ENCODE measurements at regions not wholly inside any gene's neighbourhood (a gene's known extent, or its start where the extent isn't known, plus 50 kb on each side); places are given as distances from the start of the nearest gene placed in this dataset.

DNA sequence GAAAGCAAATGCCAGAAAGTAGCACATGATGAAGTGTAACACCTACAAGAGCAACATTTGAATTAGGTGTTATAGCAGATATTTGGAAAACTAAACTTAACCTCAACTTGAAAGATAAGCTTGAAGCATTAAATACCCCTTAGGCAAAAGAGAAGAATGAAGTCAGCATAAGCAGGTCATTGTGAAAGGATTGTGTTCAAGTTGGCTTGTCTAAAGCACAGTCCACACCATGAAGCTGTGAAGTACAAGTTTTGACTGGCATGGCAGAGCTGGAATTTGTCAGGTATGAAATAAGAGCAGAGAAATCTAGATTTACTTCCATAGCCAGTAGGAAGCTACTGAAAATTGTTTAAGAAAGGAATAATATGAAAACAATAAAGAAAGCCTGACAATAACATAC is 480.3 kb upstream of the POT1 start:
- no peak overlapping the region for H3K27ac Mint-ChIP-seq (ENCODE audit: unreplicated experiment)
- H3K4me1 Mint-ChIP-seq (ENCODE audit: unreplicated experiment): peaks cover 4% of the 10 kb centered on the region
- DNase-seq (ENCODE audit: low spot score): no peak
- TF ChIP-seq, protein P1, sequence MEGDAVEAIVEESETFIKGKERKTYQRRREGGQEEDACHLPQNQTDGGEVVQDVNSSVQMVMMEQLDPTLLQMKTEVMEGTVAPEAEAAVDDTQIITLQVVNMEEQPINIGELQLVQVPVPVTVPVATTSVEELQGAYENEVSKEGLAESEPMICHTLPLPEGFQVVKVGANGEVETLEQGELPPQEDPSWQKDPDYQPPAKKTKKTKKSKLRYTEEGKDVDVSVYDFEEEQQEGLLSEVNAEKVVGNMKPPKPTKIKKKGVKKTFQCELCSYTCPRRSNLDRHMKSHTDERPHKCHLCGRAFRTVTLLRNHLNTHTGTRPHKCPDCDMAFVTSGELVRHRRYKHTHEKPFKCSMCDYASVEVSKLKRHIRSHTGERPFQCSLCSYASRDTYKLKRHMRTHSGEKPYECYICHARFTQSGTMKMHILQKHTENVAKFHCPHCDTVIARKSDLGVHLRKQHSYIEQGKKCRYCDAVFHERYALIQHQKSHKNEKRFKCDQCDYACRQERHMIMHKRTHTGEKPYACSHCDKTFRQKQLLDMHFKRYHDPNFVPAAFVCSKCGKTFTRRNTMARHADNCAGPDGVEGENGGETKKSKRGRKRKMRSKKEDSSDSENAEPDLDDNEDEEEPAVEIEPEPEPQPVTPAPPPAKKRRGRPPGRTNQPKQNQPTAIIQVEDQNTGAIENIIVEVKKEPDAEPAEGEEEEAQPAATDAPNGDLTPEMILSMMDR (IDR thresholded peaks at IDR 0.05; ENCODE audit: unreplicated experiment): no peak
- H3K27me3 Mint-ChIP-seq (ENCODE audit: unreplicated experiment): no peaks in the 10 kb centered on the region
- no peaks in the 10 kb centered on the region for H3K36me3 Mint-ChIP-seq (ENCODE audit: low read depth, unreplicated experiment)
- H3K4me3 Mint-ChIP-seq (ENCODE audit: unreplicated experiment): no peak overlapping the region
- no peaks in the 10 kb centered on the region for H3K9me3 Mint-ChIP-seq (ENCODE audit: unreplicated experiment)

DNA sequence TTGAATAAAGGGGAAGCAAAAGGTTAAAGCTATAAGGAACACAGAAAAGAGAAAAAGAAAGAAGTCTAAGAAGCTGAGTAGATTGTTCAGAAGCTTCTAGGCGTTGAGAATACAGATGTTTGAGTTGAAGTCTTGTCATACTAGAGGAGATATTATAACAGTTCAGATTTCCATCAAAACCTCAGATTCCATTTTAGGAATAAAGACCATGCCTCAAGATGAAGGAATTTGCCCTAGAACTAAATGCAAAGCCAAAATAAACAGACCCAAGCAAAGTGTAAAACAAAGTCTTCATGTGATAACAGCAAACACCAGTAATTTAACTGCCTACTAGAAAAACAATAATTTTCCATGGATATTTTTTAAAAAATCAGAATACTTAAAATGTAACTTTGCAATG is 476.5 kb upstream of the POT1 start:
- H3K27ac Mint-ChIP-seq (ENCODE audit: unreplicated experiment): no peak overlapping the region
- TF ChIP-seq, protein P1 (IDR thresholded peaks at IDR 0.05; ENCODE audit: unreplicated experiment): no peak
- no peaks in the 10 kb centered on the region for H3K27me3 Mint-ChIP-seq (ENCODE audit: unreplicated experiment)
- no peak overlapping the region for H3K4me3 Mint-ChIP-seq (ENCODE audit: unreplicated experiment)
- DNase-seq (ENCODE audit: low spot score): no peak
- peaks cover 4% of the 10 kb centered on the region for H3K4me1 Mint-ChIP-seq (ENCODE audit: unreplicated experiment)
- H3K9me3 Mint-ChIP-seq (ENCODE audit: unreplicated experiment): no peaks in the 10 kb centered on the region
- no peaks in the 10 kb centered on the region for H3K36me3 Mint-ChIP-seq (ENCODE audit: low read depth, unreplicated experiment)

DNA sequence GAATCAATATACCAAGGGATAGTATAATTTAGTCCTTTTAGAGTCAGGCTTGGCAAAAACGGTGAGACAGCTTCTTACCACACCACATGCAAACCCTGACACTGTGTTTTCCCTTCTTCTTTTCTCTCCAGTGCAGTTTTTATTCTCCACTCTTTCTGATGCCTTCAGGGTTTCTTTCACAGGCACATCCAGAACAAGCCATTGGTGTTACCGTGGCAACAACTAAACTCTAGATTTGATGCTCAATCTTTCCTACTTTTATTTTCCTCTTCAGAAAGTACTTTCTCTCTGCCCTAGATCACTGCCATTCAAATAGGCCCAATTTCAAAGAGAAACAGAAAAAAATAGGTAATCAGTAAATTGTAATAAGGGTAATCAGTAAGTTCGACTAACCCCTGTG is 469.8 kb upstream of the POT1 start:
- H3K9me3 Mint-ChIP-seq (ENCODE audit: unreplicated experiment): no peaks in the 10 kb centered on the region

DNA sequence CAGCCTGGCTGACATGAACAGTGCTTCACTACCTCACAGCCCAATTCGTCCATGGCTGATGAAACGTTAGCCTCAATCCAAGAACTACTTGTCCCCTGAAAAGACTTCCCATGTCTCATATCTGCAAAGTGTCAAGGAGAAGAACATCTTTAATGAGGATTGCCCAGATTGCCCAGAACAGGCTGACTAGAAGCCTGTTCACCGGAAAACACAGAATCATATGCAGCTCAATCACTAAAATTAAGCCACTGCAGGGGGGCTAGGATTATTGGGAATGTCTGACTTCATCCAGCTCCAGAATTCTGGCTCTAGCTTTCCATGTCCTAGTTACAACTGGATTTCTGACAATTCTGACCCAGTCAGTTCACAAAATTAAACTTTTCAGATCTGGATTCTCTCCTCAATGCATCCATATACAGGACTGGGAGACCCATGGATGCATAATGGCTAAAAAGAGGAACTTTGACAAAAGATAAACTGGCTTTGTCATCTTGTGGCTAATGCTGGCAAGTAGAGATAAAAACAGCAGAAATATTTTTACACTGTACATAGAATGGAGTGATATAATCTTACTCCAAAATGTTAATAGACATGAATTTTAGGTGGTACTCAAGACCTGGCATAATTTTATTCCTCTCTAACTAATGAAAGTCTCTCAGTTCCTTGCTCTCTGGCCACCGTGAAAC is 467.0 kb upstream of the POT1 start:
- H3K4me3 Mint-ChIP-seq (ENCODE audit: unreplicated experiment): no peak overlapping the region
- H3K4me1 Mint-ChIP-seq (ENCODE audit: unreplicated experiment): no peaks in the 10 kb centered on the region
- no peaks in the 10 kb centered on the region for H3K9me3 Mint-ChIP-seq (ENCODE audit: unreplicated experiment)
- no peaks in the 10 kb centered on the region for H3K27me3 Mint-ChIP-seq (ENCODE audit: unreplicated experiment)
- no peak overlapping the region for H3K27ac Mint-ChIP-seq (ENCODE audit: unreplicated experiment)
- H3K36me3 Mint-ChIP-seq (ENCODE audit: low read depth, unreplicated experiment): no peaks in the 10 kb centered on the region
- TF ChIP-seq, protein P1 (IDR thresholded peaks at IDR 0.05; ENCODE audit: unreplicated experiment): no peak
- no peak for DNase-seq (ENCODE audit: low spot score)

More for the DNA sequence above, 469.8 kb upstream of the POT1 start:
- no peaks in the 10 kb centered on the region for H3K4me1 Mint-ChIP-seq (ENCODE audit: unreplicated experiment)
- no peak for DNase-seq (ENCODE audit: low spot score)
- H3K36me3 Mint-ChIP-seq (ENCODE audit: low read depth, unreplicated experiment): no peaks in the 10 kb centered on the region
- H3K27me3 Mint-ChIP-seq (ENCODE audit: unreplicated experiment): no peaks in the 10 kb centered on the region
- TF ChIP-seq, protein P1 (IDR thresholded peaks at IDR 0.05; ENCODE audit: unreplicated experiment): no peak
- no peak overlapping the region for H3K27ac Mint-ChIP-seq (ENCODE audit: unreplicated experiment)
- H3K4me3 Mint-ChIP-seq (ENCODE audit: unreplicated experiment): no peak overlapping the region

DNA sequence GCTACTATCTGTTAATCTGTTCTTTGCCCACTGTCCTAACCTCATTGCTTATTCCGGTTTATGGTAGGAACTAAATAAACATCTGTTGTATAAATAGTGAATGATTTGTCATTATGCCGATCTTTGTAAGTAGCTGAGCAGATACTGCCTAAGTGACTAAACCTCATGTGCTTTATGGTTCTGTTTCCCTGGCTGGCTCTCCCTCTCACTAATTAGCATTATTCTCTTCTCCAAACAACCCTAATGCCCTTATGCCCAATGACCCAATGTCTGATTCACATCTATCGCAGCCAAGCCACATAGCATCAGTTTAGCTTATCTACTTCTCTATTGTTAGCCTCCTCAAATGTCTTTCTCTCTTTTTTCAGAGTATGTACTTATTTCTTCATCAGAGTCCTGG is 462.3 kb upstream of the POT1 start:
- TF ChIP-seq, protein P1 (IDR thresholded peaks at IDR 0.05; ENCODE audit: unreplicated experiment): no peak
- H3K36me3 Mint-ChIP-seq (ENCODE audit: low read depth, unreplicated experiment): no peaks in the 10 kb centered on the region

More for the DNA sequence above, 462.3 kb upstream of the POT1 start:
- no peaks in the 10 kb centered on the region for H3K9me3 Mint-ChIP-seq (ENCODE audit: unreplicated experiment)
- H3K27ac Mint-ChIP-seq (ENCODE audit: unreplicated experiment): no peak overlapping the region
- H3K4me1 Mint-ChIP-seq (ENCODE audit: unreplicated experiment): no peaks in the 10 kb centered on the region
- no peaks in the 10 kb centered on the region for H3K27me3 Mint-ChIP-seq (ENCODE audit: unreplicated experiment)
- no peak overlapping the region for H3K4me3 Mint-ChIP-seq (ENCODE audit: unreplicated experiment)
- DNase-seq (ENCODE audit: low spot score): no peak
